ENCODE measurements at regions not wholly inside any gene's neighbourhood (a gene's known extent, or its start where the extent isn't known, plus 50 kb on each side); places are given as distances from the start of the nearest gene placed in this dataset.

- no peak for DNase-seq (ENCODE audit: low read depth)
Measured at GRCh38 chr2:136373841-136374240, 255.9 kb upstream of the CXCR4 start.

- DNase-seq (ENCODE audit: low read depth): no peak
Measured at GRCh38 chr2:136373029-136373428, 255.1 kb upstream of the CXCR4 start.

- DNase-seq (ENCODE audit: low read depth): no peak
Measured at GRCh38 chr2:136363900-136364299, 246.0 kb upstream of the CXCR4 start.

GRCh38 chr2:136363470-136363869, 245.5 kb upstream of the CXCR4 start:
- no peak for DNase-seq (ENCODE audit: low read depth)

- DNase-seq (ENCODE audit: low read depth): no peak
Measured at GRCh38 chr2:136362676-136363390, 244.9 kb upstream of the CXCR4 start.

- DNase-seq (ENCODE audit: low read depth): no peak
Measured at GRCh38 chr2:136361521-136361920, 243.6 kb upstream of the CXCR4 start.

- no peak for DNase-seq (ENCODE audit: low read depth)
Measured at GRCh38 chr2:136360790-136361189, 242.8 kb upstream of the CXCR4 start.

- no peak for DNase-seq (ENCODE audit: low read depth)
Measured at GRCh38 chr2:136359121-136359965, 241.4 kb upstream of the CXCR4 start.

GRCh38 chr2:136358576-136358975, 240.6 kb upstream of the CXCR4 start:
- no peak for DNase-seq (ENCODE audit: low read depth)

GRCh38 chr2:136357007-136357380, 239.0 kb upstream of the CXCR4 start:
- no peak for DNase-seq (ENCODE audit: low read depth)

- DNase-seq (ENCODE audit: low read depth): no peak
Measured at GRCh38 chr2:136356125-136357006, 238.4 kb upstream of the CXCR4 start.

- DNase-seq (ENCODE audit: low read depth): no peak
Measured at GRCh38 chr2:136351684-136352083, 233.7 kb upstream of the CXCR4 start.

GRCh38 chr2:136347981-136348380, 230.0 kb upstream of the CXCR4 start:
- no peak for DNase-seq (ENCODE audit: low read depth)

- DNase-seq (ENCODE audit: low read depth): no peak
Measured at GRCh38 chr2:136344339-136344738, 226.4 kb upstream of the CXCR4 start.

- DNase-seq (ENCODE audit: low read depth): no peak
Measured at GRCh38 chr2:136342138-136342537, 224.2 kb upstream of the CXCR4 start.

GRCh38 chr2:136334967-136335366, 217.0 kb upstream of the CXCR4 start:
- DNase-seq (ENCODE audit: low read depth): no peak

GRCh38 chr2:136332436-136333095, 214.6 kb upstream of the CXCR4 start:
- DNase-seq (ENCODE audit: low read depth): no peak

GRCh38 chr2:136331226-136331625, 213.3 kb upstream of the CXCR4 start:
- DNase-seq (ENCODE audit: low read depth): no peak

- DNase-seq (ENCODE audit: low read depth): no peak
Measured at GRCh38 chr2:136328207-136328795, 210.4 kb upstream of the CXCR4 start.

GRCh38 chr2:136327162-136327852, 209.4 kb upstream of the CXCR4 start:
- peak; percentile 60 for DNase-seq (ENCODE audit: low read depth)

- DNase-seq (ENCODE audit: low read depth): no peak
Measured at GRCh38 chr2:136325844-136326331, 207.9 kb upstream of the CXCR4 start.
